IMR-90 (cell line): ENCODE measurements at regions not wholly inside any gene's neighbourhood (a gene's known extent, or its start where the extent isn't known, plus 50 kb on each side); places are given as distances from the start of the nearest gene placed in this dataset.
"Not testable (repeated sequence)": the region's sequence is repeated elsewhere in the genome, so short reads cannot be mapped to it uniquely, and the experiment has no call there.

Source experiments
- ATAC-seq: fragments of 200-7000 bp; cut with Tn5 transposase; 2 replicates; pipeline ENCODE4 v1.9.1; 2020; ENCODE audit warnings: low read depth, mild to moderate bottlenecking, moderate library complexity
- BruUV-seq: library from RNA; stranded (reverse); fragments of 400-500 nt; replicated peaks from 2 replicates; lab custom pipeline; 2021; lab: Mats Ljungman, UMichigan
- CTCF ChIA-PET: fragments of 300-600 bp; formaldehyde crosslinking; extraction: SDS; loops from one replicate; lab custom pipeline; 2021; ENCODE audit warnings: antibody characterized with exemption; lab: Yijun Ruan, JAX
- POLR2A ChIA-PET: fragments of 300-600 bp; sonication (Branson Sonifier 250); formaldehyde crosslinking; loops from one replicate; lab custom pipeline; 2022; ENCODE audit warnings: antibody characterized with exemption; ENCODE audit not compliant: unreplicated experiment; lab: Charles Lee
- DNase-seq: peaks from one replicate; pipeline ENCODE4 v3.0.0; 2013
- H2AFZ ChIP-seq: replicated peaks from 2 replicates; pipeline ENCODE3; 2013; ENCODE audit warnings: low read length, mild to moderate bottlenecking; ENCODE audit not compliant: poor library complexity
- H2AK5ac ChIP-seq: 2 replicates; pipeline ENCODE4 v1.6.1; 2013; ENCODE audit warnings: low read depth, low read length, inconsistent platforms
- H2AK9ac ChIP-seq: replicated peaks from 2 replicates; pipeline ENCODE3; 2013; ENCODE audit warnings: mild to moderate bottlenecking, low read depth, low read length, moderate library complexity; ENCODE audit not compliant: poor library complexity
- H2BK120ac ChIP-seq: 2 replicates; pipeline ENCODE4 v1.6.1; 2013; ENCODE audit warnings: low read depth, low read length, inconsistent platforms
- H2BK15ac ChIP-seq: 3 replicates; pipeline ENCODE4 v1.6.1; 2013; ENCODE audit warnings: low read depth, low read length, inconsistent platforms
- H2BK20ac ChIP-seq: 2 replicates; pipeline ENCODE4 v1.6.1; 2013; ENCODE audit warnings: low read depth, mild to moderate bottlenecking, inconsistent platforms, low read length, moderate library complexity
- H2BK5ac ChIP-seq: 2 replicates; pipeline ENCODE4 v1.6.1; 2013; ENCODE audit warnings: mild to moderate bottlenecking, low read depth, low read length, inconsistent platforms; ENCODE audit not compliant: poor library complexity, severe bottlenecking
- H3K14ac ChIP-seq: replicated peaks from 2 replicates; pipeline ENCODE4 v1.6.1; 2013; ENCODE audit warnings: low read depth, low read length, inconsistent platforms
- H3K18ac ChIP-seq: 2 replicates; pipeline ENCODE4 v1.6.1; 2013; ENCODE audit warnings: low read depth, low read length, control low read depth
- H3K23ac ChIP-seq: 2 replicates; pipeline ENCODE4 v1.6.1; 2013; ENCODE audit warnings: low read depth, low read length, inconsistent platforms
- H3K27ac ChIP-seq: 2 replicates; pipeline ENCODE4 v1.5.1; 2013; ENCODE audit warnings: mild to moderate bottlenecking, control low read depth, low read length; ENCODE audit not compliant: insufficient read depth
- H3K27me3 ChIP-seq: 2 replicates; pipeline ENCODE4 v1.6.1; 2013; ENCODE audit warnings: low read length; ENCODE audit not compliant: control insufficient read depth, insufficient read depth
- H3K36me3 ChIP-seq: 2 replicates; pipeline ENCODE4 v1.6.1; 2013; ENCODE audit warnings: low read length, mixed read lengths; ENCODE audit not compliant: control insufficient read depth, insufficient read depth
- H3K4ac ChIP-seq: 2 replicates; pipeline ENCODE4 v1.6.1; 2013; ENCODE audit warnings: low read depth, low read length, inconsistent platforms
- H3K4me1 ChIP-seq: 2 replicates; pipeline ENCODE4 v1.6.1; 2013; ENCODE audit warnings: low read length, mixed read lengths; ENCODE audit not compliant: control insufficient read depth, insufficient read depth
- H3K4me2 ChIP-seq: 2 replicates; pipeline ENCODE4 v1.6.1; 2013; ENCODE audit warnings: low read depth, mild to moderate bottlenecking, control low read depth, low read length, moderate library complexity
- H3K4me3 ChIP-seq: 2 replicates; pipeline ENCODE4 v1.5.1; 2013; ENCODE audit warnings: low read depth, mild to moderate bottlenecking, control low read depth, low read length, moderate library complexity; ENCODE audit not compliant: insufficient read depth
- H3K56ac ChIP-seq: 2 replicates; pipeline ENCODE4 v1.6.1; 2013; ENCODE audit warnings: low read length, inconsistent platforms; ENCODE audit not compliant: insufficient read depth; ENCODE audit errors: extremely low read depth
- H3K79me1 ChIP-seq, 2 experiments: 2 replicates each; pipeline ENCODE4 v1.6.1; 2013; ENCODE audit warnings: low read length in 2 of 2, inconsistent platforms in 1 of 2, low read depth in 1 of 2
- H3K9ac ChIP-seq: 2 replicates; pipeline ENCODE4 v1.6.1; 2013; ENCODE audit warnings: low read depth, low read length, control low read depth
- H3K9me1 ChIP-seq: 2 replicates; pipeline ENCODE4 v1.6.1; 2013; ENCODE audit warnings: low read length, inconsistent platforms; ENCODE audit not compliant: insufficient read depth
- H3K9me3 ChIP-seq: 2 replicates; pipeline ENCODE4 v1.6.1; 2013; ENCODE audit warnings: low read length; ENCODE audit not compliant: control insufficient read depth, insufficient read depth
- H4K20me1 ChIP-seq: 2 replicates; pipeline ENCODE4 v1.6.1; 2013; ENCODE audit warnings: low read length, inconsistent platforms; ENCODE audit not compliant: insufficient read depth
- H4K5ac ChIP-seq: 2 replicates; pipeline ENCODE4 v1.6.1; 2013; ENCODE audit warnings: mild to moderate bottlenecking, low read depth, low read length, control low read depth
- H4K8ac ChIP-seq, 2 experiments: 2 replicates each; pipeline ENCODE4 v1.6.1; 2013; ENCODE audit warnings: low read depth in 2 of 2, low read length in 2 of 2, control low read depth in 1 of 2, inconsistent platforms in 1 of 2
- H4K91ac ChIP-seq: 2 replicates; pipeline ENCODE4 v1.6.1; 2013; ENCODE audit warnings: low read depth, low read length, inconsistent platforms; ENCODE audit not compliant: insufficient read depth
- WGBS, 2 experiments: methylation state at CpG; one replicate each; pipeline versions ENCODE4 v1.1.5 to v1.1.7; 2013; ENCODE audit warnings: missing lambda C conversion rate in 2 of 2; ENCODE audit not compliant: insufficient read length in 1 of 2; ENCODE audit errors: extremely low coverage in 2 of 2; 5-methylcytosine and 5-hydroxymethylcytosine counted together
- dilution Hi-C: fragments of 300-500 bp; cut with HindIII; formaldehyde crosslinking; loops from one replicate; pipeline ENCODE4 v1.14.3; 2018; ENCODE audit warnings: low sequenced_read_pairs; ENCODE audit not compliant: unreplicated experiment
- in situ Hi-C: fragments of 300-500 bp; cut with MboI; formaldehyde crosslinking; loops from 3 replicates; pipeline ENCODE4 v1.14.3; 2019; ENCODE audit warnings: low sequenced_read_pairs, inconsistent platforms, mixed read lengths
- intact Hi-C: fragments of 100-400 bp; cut with micrococcal nuclease; formaldehyde crosslinking; loops from 2 replicates; pipeline ENCODE4 v1.10.0; 2022

GRCh38 chr12:14242825-14243224 lies 122.7 kb upstream of the ATF7IP start:
- in situ Hi-C loops, result loop anchor here (25.0 kb wide), 1 partner anchor 744 kb away; no protein-coding TSS in a partner anchor
- H3K56ac ChIP-seq, H3K18ac ChIP-seq, H3K9ac ChIP-seq, H2BK120ac ChIP-seq, H3K14ac ChIP-seq, H2AK5ac ChIP-seq, POLR2A ChIA-PET, ATAC-seq, H3K4me1 ChIP-seq, H3K4me3 ChIP-seq, H2BK15ac ChIP-seq, intact Hi-C loops, H3K4me2 ChIP-seq, H3K27ac ChIP-seq, H3K23ac ChIP-seq, H2BK5ac ChIP-seq, H4K91ac ChIP-seq, H3K36me3 ChIP-seq, BruUV-seq, H4K5ac ChIP-seq, H2BK20ac ChIP-seq, dilution Hi-C loops, H3K4ac ChIP-seq, DNase-seq, H3K9me3 ChIP-seq, H4K8ac ChIP-seq, H4K20me1 ChIP-seq, H3K27me3 ChIP-seq, H3K79me1 ChIP-seq, H2AFZ ChIP-seq, H2AK9ac ChIP-seq, H3K9me1 ChIP-seq: not testable (repeated sequence)
- WGBS, 2 experiments, result no CpG with 5 or more reads among the region's 6 CpGs
- CTCF ChIA-PET, result interaction anchor here (0.7 kb wide), 1 partner anchor 1015 kb away, joined by 4 read pairs; no protein-coding TSS in a partner anchor
